ENCODE measurements at regions not wholly inside any gene's neighbourhood (a gene's known extent, or its start where the extent isn't known, plus 50 kb on each side); places are given as distances from the start of the nearest gene placed in this dataset.

DNA sequence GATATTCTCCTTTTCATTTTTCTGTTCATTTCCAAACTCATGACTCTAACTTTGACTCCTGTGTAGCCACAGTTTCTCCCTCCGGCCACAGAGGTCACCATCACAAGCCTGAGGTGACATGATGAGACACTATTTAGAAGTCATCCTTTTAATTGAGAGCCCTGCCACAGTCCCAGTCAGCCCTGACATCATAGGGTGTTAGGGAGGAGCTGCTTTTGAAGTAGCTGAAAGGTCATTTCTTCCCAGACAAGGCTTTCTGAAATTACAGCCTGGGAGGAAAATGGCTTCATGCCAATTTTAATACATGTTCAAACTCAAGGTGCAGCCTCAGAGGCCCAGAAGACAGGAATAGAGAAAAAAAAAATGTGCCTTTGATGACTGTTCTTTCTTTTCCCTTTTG is 532.8 kb upstream of the TGFBR2 start:
- no peak for TF ChIP-seq TCF4 (CRISPR knock-in tag; IDR thresholded peaks at IDR 0.05; ENCODE audit: borderline replicate concordance)
- TF ChIP-seq TOX (CRISPR knock-in tag; IDR thresholded peaks at IDR 0.05; ENCODE audit: borderline replicate concordance), result no peak
- TF ChIP-seq SNAI2 (CRISPR knock-in tag; IDR thresholded peaks at IDR 0.05), result no peak
- TF ChIP-seq ZNF565 (CRISPR knock-in tag; conservative IDR thresholded peaks at IDR 0.05; ENCODE audit: low read depth), result no peak
- TF ChIP-seq ZFP3 (CRISPR knock-in tag; IDR thresholded peaks at IDR 0.05), result no peak
- TF ChIP-seq, protein P1, sequence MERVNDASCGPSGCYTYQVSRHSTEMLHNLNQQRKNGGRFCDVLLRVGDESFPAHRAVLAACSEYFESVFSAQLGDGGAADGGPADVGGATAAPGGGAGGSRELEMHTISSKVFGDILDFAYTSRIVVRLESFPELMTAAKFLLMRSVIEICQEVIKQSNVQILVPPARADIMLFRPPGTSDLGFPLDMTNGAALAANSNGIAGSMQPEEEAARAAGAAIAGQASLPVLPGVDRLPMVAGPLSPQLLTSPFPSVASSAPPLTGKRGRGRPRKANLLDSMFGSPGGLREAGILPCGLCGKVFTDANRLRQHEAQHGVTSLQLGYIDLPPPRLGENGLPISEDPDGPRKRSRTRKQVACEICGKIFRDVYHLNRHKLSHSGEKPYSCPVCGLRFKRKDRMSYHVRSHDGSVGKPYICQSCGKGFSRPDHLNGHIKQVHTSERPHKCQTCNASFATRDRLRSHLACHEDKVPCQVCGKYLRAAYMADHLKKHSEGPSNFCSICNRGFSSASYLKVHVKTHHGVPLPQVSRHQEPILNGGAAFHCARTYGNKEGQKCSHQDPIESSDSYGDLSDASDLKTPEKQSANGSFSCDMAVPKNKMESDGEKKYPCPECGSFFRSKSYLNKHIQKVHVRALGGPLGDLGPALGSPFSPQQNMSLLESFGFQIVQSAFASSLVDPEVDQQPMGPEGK (CRISPR knock-in tag; IDR thresholded peaks at IDR 0.05; ENCODE audit: borderline replicate concordance), result no peak
- no peak for TF ChIP-seq RARB (CRISPR knock-in tag; IDR thresholded peaks at IDR 0.05)
- no peak for TF ChIP-seq ZNF8 (CRISPR knock-in tag; IDR thresholded peaks at IDR 0.05)
- no peak; the same call in 2 of the 3 replicates for ATAC-seq

DNA sequence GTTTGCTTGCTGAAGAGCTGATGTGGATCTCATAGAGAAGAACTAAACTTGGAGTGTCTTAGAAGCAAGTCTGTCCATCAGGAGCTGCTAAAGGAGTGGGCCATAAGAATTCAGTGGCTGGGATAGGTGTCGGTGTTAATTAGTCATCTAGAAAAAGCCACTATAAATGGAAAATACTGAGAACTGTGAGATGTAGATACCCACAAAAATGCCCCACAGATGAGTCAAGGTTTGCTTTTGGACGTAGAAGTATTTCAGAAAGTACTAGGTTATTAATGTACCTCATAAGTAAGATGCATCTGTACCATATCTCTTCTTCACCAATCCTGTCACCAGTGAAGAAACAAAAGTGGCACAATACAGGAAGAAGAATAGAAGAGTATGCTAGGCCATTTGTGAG is 530.9 kb upstream of the TGFBR2 start:
- no peak for ATAC-seq
- TF ChIP-seq ZNF70 (CRISPR knock-in tag; IDR thresholded peaks at IDR 0.05), result no peak
- no peak for TF ChIP-seq OSR1 (CRISPR knock-in tag; IDR thresholded peaks at IDR 0.05)
- TF ChIP-seq ESRRG (CRISPR knock-in tag; IDR thresholded peaks at IDR 0.05), result no peak
- TF ChIP-seq, protein P2, sequence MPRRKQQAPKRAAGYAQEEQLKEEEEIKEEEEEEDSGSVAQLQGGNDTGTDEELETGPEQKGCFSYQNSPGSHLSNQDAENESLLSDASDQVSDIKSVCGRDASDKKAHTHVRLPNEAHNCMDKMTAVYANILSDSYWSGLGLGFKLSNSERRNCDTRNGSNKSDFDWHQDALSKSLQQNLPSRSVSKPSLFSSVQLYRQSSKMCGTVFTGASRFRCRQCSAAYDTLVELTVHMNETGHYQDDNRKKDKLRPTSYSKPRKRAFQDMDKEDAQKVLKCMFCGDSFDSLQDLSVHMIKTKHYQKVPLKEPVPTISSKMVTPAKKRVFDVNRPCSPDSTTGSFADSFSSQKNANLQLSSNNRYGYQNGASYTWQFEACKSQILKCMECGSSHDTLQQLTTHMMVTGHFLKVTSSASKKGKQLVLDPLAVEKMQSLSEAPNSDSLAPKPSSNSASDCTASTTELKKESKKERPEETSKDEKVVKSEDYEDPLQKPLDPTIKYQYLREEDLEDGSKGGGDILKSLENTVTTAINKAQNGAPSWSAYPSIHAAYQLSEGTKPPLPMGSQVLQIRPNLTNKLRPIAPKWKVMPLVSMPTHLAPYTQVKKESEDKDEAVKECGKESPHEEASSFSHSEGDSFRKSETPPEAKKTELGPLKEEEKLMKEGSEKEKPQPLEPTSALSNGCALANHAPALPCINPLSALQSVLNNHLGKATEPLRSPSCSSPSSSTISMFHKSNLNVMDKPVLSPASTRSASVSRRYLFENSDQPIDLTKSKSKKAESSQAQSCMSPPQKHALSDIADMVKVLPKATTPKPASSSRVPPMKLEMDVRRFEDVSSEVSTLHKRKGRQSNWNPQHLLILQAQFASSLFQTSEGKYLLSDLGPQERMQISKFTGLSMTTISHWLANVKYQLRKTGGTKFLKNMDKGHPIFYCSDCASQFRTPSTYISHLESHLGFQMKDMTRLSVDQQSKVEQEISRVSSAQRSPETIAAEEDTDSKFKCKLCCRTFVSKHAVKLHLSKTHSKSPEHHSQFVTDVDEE (CRISPR knock-in tag; IDR thresholded peaks at IDR 0.05), result no peak
- no peak for TF ChIP-seq ZC3H10 (CRISPR knock-in tag; IDR thresholded peaks at IDR 0.05)
- no peak for TF ChIP-seq ZFP3 (CRISPR knock-in tag; IDR thresholded peaks at IDR 0.05)
- TF ChIP-seq, protein P3, sequence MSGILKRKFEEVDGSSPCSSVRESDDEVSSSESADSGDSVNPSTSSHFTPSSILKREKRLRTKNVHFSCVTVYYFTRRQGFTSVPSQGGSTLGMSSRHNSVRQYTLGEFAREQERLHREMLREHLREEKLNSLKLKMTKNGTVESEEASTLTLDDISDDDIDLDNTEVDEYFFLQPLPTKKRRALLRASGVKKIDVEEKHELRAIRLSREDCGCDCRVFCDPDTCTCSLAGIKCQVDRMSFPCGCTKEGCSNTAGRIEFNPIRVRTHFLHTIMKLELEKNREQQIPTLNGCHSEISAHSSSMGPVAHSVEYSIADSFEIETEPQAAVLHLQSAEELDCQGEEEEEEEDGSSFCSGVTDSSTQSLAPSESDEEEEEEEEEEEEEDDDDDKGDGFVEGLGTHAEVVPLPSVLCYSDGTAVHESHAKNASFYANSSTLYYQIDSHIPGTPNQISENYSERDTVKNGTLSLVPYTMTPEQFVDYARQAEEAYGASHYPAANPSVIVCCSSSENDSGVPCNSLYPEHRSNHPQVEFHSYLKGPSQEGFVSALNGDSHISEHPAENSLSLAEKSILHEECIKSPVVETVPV (CRISPR knock-in tag; IDR thresholded peaks at IDR 0.05), result no peak
- no peak for TF ChIP-seq CSDC2 (CRISPR knock-in tag; IDR thresholded peaks at IDR 0.05)
- TF ChIP-seq ZNF8 (CRISPR knock-in tag; IDR thresholded peaks at IDR 0.05), result no peak
- TF ChIP-seq ISL1 (CRISPR knock-in tag; IDR thresholded peaks at IDR 0.05), result no peak
- no peak for TF ChIP-seq ZNF565 (CRISPR knock-in tag; conservative IDR thresholded peaks at IDR 0.05; ENCODE audit: low read depth)
- no peak for TF ChIP-seq ARNTL (CRISPR knock-in tag; IDR thresholded peaks at IDR 0.05; ENCODE audit: borderline replicate concordance, low read depth)
- TF ChIP-seq SNAI2 (CRISPR knock-in tag; IDR thresholded peaks at IDR 0.05), result no peak

DNA sequence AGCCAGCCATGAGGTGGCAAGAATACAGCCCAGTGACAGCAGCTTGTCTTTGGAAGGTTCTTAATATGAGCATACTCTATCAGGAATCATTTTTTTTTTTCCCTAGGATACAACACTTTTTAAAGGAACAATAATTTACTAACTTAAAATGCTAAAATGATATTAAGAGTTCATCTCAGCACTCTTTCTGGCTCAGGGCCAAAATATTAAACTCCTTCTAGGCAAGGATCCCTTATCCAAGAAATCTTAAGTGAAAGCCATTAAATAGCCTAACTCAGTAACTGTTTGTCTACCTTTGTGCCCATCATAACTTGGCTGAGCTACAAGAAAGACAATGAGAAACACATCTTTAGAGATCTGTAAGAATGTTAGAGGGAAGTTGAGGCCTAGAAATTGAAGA is 529.5 kb upstream of the TGFBR2 start:
- TF ChIP-seq, protein P3 (CRISPR knock-in tag; IDR thresholded peaks at IDR 0.05), result no peak
- peak; percentile 45 for TF ChIP-seq ISL1 (CRISPR knock-in tag; IDR thresholded peaks at IDR 0.05)
- ATAC-seq, result no peak

DNA sequence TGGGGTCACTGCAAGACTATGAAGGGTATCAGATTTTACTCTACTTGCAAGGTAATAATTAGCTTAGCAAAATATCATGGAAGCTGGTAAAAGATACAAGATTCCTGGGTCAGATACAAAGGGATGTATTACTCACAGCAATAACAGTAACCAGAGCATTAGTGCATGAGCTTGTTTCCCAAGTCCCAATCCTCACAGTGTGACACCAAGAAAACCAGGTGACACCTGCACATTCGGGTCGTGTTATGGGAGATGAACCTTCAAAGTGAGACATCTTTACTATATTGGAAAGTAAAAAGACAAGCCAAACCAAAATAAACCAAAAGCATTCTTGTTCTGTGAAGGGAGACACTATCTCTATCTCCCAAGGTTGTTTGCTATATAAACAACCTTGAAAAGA is 528.7 kb upstream of the TGFBR2 start:
- ATAC-seq, result no peak
- TF ChIP-seq ISL1 (CRISPR knock-in tag; IDR thresholded peaks at IDR 0.05) (no peak), ZFP30 (CRISPR knock-in tag; IDR thresholded peaks at IDR 0.05) (no peak), ESRRG (CRISPR knock-in tag; IDR thresholded peaks at IDR 0.05) (no peak), BACH2 (CRISPR knock-in tag; IDR thresholded peaks at IDR 0.05; ENCODE audit: borderline replicate concordance) (no peak), ARNTL (CRISPR knock-in tag; IDR thresholded peaks at IDR 0.05; ENCODE audit: borderline replicate concordance, low read depth) (no peak), ZFP3 (CRISPR knock-in tag; IDR thresholded peaks at IDR 0.05) (no peak), TCF4 (CRISPR knock-in tag; IDR thresholded peaks at IDR 0.05; ENCODE audit: borderline replicate concordance) (no peak), ZNF565 (CRISPR knock-in tag; conservative IDR thresholded peaks at IDR 0.05; ENCODE audit: low read depth) (no peak), TOX (CRISPR knock-in tag; IDR thresholded peaks at IDR 0.05; ENCODE audit: borderline replicate concordance) (no peak), CSDC2 (CRISPR knock-in tag; IDR thresholded peaks at IDR 0.05) (no peak), ZNF8 (CRISPR knock-in tag; IDR thresholded peaks at IDR 0.05) (no peak)
- TF ChIP-seq, protein P3 (CRISPR knock-in tag; IDR thresholded peaks at IDR 0.05), result no peak
- TF ChIP-seq, protein P1 (CRISPR knock-in tag; IDR thresholded peaks at IDR 0.05; ENCODE audit: borderline replicate concordance), result no peak
- TF ChIP-seq, protein P2 (CRISPR knock-in tag; IDR thresholded peaks at IDR 0.05), result no peak

Data from SK-N-SH treated with all-trans-retinoic acid at 6 μM for 48 hours (cell line).